ENCODE measurements at regions not wholly inside any gene's neighbourhood (a gene's known extent, or its start where the extent isn't known, plus 50 kb on each side); places are given as distances from the start of the nearest gene placed in this dataset.

- no peak overlapping the region for H3K9ac ChIP-seq (ENCODE audit: insufficient read length)
- DNase-seq (ENCODE audit: low read depth, low spot score), result no peak
- H3K36me3 ChIP-seq (ENCODE audit: insufficient read depth, low read length), result no peaks in the 10 kb centered on the region
- H3K9me3 ChIP-seq (ENCODE audit: low read depth, low read length), result no peaks in the 10 kb centered on the region
- H3K4me3 ChIP-seq, result no peak overlapping the region
- H3K27ac ChIP-seq, result no peak overlapping the region
- TF ChIP-seq POLR2AphosphoS5 (IDR thresholded peaks at IDR 0.05; ENCODE audit: borderline replicate concordance, low read depth, low read length) (no peak), FOXP2 (optimal IDR thresholded peaks at IDR 0.05; ENCODE audit: control extremely low read depth, extremely low read length, insufficient read depth) (no peak), EZH2 (IDR thresholded peaks at IDR 0.05) (no peak)
Measured at GRCh38 chr2:173441222-173441621, 86.5 kb downstream of the CDCA7 start.

- H3K9ac ChIP-seq (ENCODE audit: insufficient read length), result no peak overlapping the region
- DNase-seq (ENCODE audit: low read depth, low spot score), result no peak
- no peak for TF ChIP-seq EZH2 (IDR thresholded peaks at IDR 0.05)
- no peak overlapping the region for H3K4me3 ChIP-seq
- H3K9me3 ChIP-seq (ENCODE audit: low read depth, low read length), result no peaks in the 10 kb centered on the region
- no peaks in the 10 kb centered on the region for H3K36me3 ChIP-seq (ENCODE audit: insufficient read depth, low read length)
- H3K27ac ChIP-seq, result no peak overlapping the region
Measured at GRCh38 chr2:173442542-173442941, 87.9 kb downstream of the CDCA7 start.

- Histone ChIP-seq H3K9ac (ENCODE audit: insufficient read length) (no peak overlapping the region), H3K9me3 (ENCODE audit: low read depth, low read length) (no peaks in the 10 kb centered on the region), H3K27ac (no peak overlapping the region), H3K36me3 (ENCODE audit: insufficient read depth, low read length) (no peaks in the 10 kb centered on the region), H3K4me3 (no peak overlapping the region)
- DNase-seq (ENCODE audit: low read depth, low spot score), result no peak
- TF ChIP-seq POLR2AphosphoS5 (IDR thresholded peaks at IDR 0.05; ENCODE audit: borderline replicate concordance, low read depth, low read length) (no peak), FOXP2 (optimal IDR thresholded peaks at IDR 0.05; ENCODE audit: control extremely low read depth, extremely low read length, insufficient read depth) (no peak), EZH2 (IDR thresholded peaks at IDR 0.05) (no peak)
Measured at GRCh38 chr2:173446722-173447121, 92.0 kb downstream of the CDCA7 start.

- Histone ChIP-seq H3K9me3 (ENCODE audit: low read depth, low read length) (no peaks in the 10 kb centered on the region), H3K9ac (ENCODE audit: insufficient read length) (no peak overlapping the region), H3K36me3 (ENCODE audit: insufficient read depth, low read length) (no peaks in the 10 kb centered on the region), H3K4me3 (peak overlapping the region; percentile 62), H3K27ac (no peak overlapping the region)
- DNase-seq (ENCODE audit: low read depth, low spot score), result peak; percentile 40
- TF ChIP-seq FOXP2 (optimal IDR thresholded peaks at IDR 0.05; ENCODE audit: control extremely low read depth, extremely low read length, insufficient read depth) (no peak), POLR2AphosphoS5 (IDR thresholded peaks at IDR 0.05; ENCODE audit: borderline replicate concordance, low read depth, low read length) (peak; percentile 53; the same call in 1 of the 2 replicates), EZH2 (IDR thresholded peaks at IDR 0.05) (no peak)
Measured at GRCh38 chr2:173448938-173449471, 94.3 kb downstream of the CDCA7 start.

GRCh38 chr2:173451118-173451517 lies 96.4 kb downstream of the CDCA7 start:
- Histone ChIP-seq H3K9me3 (ENCODE audit: low read depth, low read length) (no peaks in the 10 kb centered on the region), H3K4me3 (no peak overlapping the region), H3K9ac (ENCODE audit: insufficient read length) (no peak overlapping the region), H3K36me3 (ENCODE audit: insufficient read depth, low read length) (no peaks in the 10 kb centered on the region), H3K27ac (no peak overlapping the region)
- TF ChIP-seq POLR2AphosphoS5 (IDR thresholded peaks at IDR 0.05; ENCODE audit: borderline replicate concordance, low read depth, low read length), result no peak
- TF ChIP-seq EZH2 (IDR thresholded peaks at IDR 0.05), result no peak
- TF ChIP-seq FOXP2 (optimal IDR thresholded peaks at IDR 0.05; ENCODE audit: control extremely low read depth, extremely low read length, insufficient read depth), result no peak
- DNase-seq (ENCODE audit: low read depth, low spot score), result no peak

GRCh38 chr2:173451941-173452340 lies 97.3 kb downstream of the CDCA7 start:
- H3K9me3 ChIP-seq (ENCODE audit: low read depth, low read length), result no peaks in the 10 kb centered on the region
- H3K27ac ChIP-seq, result no peak overlapping the region
- no peak overlapping the region for H3K4me3 ChIP-seq
- TF ChIP-seq EZH2 (IDR thresholded peaks at IDR 0.05) (no peak), POLR2AphosphoS5 (IDR thresholded peaks at IDR 0.05; ENCODE audit: borderline replicate concordance, low read depth, low read length) (no peak), FOXP2 (optimal IDR thresholded peaks at IDR 0.05; ENCODE audit: control extremely low read depth, extremely low read length, insufficient read depth) (no peak)
- DNase-seq (ENCODE audit: low read depth, low spot score), result no peak
- H3K36me3 ChIP-seq (ENCODE audit: insufficient read depth, low read length), result no peaks in the 10 kb centered on the region
- H3K9ac ChIP-seq (ENCODE audit: insufficient read length), result no peak overlapping the region

GRCh38 chr2:173452416-173452815 lies 97.7 kb downstream of the CDCA7 start:
- DNase-seq (ENCODE audit: low read depth, low spot score), result no peak
- Histone ChIP-seq H3K9me3 (ENCODE audit: low read depth, low read length) (no peaks in the 10 kb centered on the region), H3K4me3 (no peak overlapping the region), H3K9ac (ENCODE audit: insufficient read length) (no peak overlapping the region), H3K27ac (no peak overlapping the region), H3K36me3 (ENCODE audit: insufficient read depth, low read length) (no peaks in the 10 kb centered on the region)
- no peak for TF ChIP-seq EZH2 (IDR thresholded peaks at IDR 0.05)

- TF ChIP-seq EZH2 (IDR thresholded peaks at IDR 0.05) (no peak), FOXP2 (optimal IDR thresholded peaks at IDR 0.05; ENCODE audit: control extremely low read depth, extremely low read length, insufficient read depth) (no peak), POLR2AphosphoS5 (IDR thresholded peaks at IDR 0.05; ENCODE audit: borderline replicate concordance, low read depth, low read length) (no peak)
- Histone ChIP-seq H3K9ac (ENCODE audit: insufficient read length) (no peak overlapping the region), H3K36me3 (ENCODE audit: insufficient read depth, low read length) (no peaks in the 10 kb centered on the region), H3K4me3 (no peak overlapping the region), H3K9me3 (ENCODE audit: low read depth, low read length) (no peaks in the 10 kb centered on the region), H3K27ac (no peak overlapping the region)
- no peak for DNase-seq (ENCODE audit: low read depth, low spot score)
Measured at GRCh38 chr2:173456960-173457359, 102.3 kb downstream of the CDCA7 start.

GRCh38 chr2:173457366-173457765 lies 102.7 kb downstream of the CDCA7 start:
- Histone ChIP-seq H3K9me3 (ENCODE audit: low read depth, low read length) (no peaks in the 10 kb centered on the region), H3K36me3 (ENCODE audit: insufficient read depth, low read length) (no peaks in the 10 kb centered on the region), H3K9ac (ENCODE audit: insufficient read length) (no peak overlapping the region), H3K4me3 (no peak overlapping the region), H3K27ac (no peak overlapping the region)
- no peak for TF ChIP-seq EZH2 (IDR thresholded peaks at IDR 0.05)
- no peak for TF ChIP-seq FOXP2 (optimal IDR thresholded peaks at IDR 0.05; ENCODE audit: control extremely low read depth, extremely low read length, insufficient read depth)
- no peak for TF ChIP-seq POLR2AphosphoS5 (IDR thresholded peaks at IDR 0.05; ENCODE audit: borderline replicate concordance, low read depth, low read length)
- DNase-seq (ENCODE audit: low read depth, low spot score), result no peak
